CD4-positive, alpha-beta T cell treated with Interleukin-6 at 100 ng/mL for 8 hours (primary cell): ENCODE measurements at regions not wholly inside any gene's neighbourhood (a gene's known extent, or its start where the extent isn't known, plus 50 kb on each side); places are given as distances from the start of the nearest gene placed in this dataset.
"Not testable (repeated sequence)": the region's sequence is repeated elsewhere in the genome, so short reads cannot be mapped to it uniquely, and the experiment has no call there.

Source experiments
- DNase-seq: peaks from one replicate; pipeline ENCODE4 v3.0.0-alpha.2; 2020; ENCODE audit warnings: mixed read lengths, low spot score

DNA sequence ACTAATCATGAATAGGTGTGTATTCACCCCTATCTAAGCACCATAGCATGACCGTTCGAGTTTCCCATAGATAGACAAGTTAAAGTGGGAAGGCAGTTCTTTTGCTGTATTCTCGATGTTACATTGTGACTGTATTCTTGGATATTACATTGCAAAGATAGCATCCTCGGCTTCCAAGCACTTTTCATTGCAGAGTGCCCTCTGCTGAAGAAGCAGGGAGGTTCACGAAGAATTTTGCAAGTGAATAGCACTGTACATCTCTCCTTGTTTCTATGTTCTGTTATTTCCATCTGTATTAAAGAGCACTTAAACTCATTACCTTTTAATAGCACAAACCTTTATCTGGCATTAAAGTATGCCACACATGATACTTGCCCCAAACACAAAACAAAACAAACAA, 426.7 kb upstream of the ARX start:
- DNase-seq, result no peak

DNA sequence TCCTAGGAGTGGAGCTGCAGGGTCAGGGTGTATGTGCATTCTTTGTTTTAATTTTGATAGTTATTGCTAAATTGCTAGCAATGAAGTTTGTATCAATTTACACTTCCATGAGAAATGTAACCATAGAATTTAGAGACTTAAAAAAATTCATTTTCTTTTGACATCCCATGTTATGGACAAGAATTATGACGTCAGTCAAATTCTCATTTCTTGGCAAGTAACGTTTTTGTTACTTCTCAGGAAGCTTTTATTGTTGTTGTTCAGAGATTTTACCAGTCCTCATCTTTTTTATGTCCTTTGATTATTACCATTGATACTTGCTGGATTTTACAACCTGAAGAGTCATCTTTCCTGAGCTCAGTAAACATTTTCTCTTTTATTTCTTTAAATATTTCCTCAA, 417.5 kb upstream of the ARX start:
- DNase-seq, result no peak

DNA sequence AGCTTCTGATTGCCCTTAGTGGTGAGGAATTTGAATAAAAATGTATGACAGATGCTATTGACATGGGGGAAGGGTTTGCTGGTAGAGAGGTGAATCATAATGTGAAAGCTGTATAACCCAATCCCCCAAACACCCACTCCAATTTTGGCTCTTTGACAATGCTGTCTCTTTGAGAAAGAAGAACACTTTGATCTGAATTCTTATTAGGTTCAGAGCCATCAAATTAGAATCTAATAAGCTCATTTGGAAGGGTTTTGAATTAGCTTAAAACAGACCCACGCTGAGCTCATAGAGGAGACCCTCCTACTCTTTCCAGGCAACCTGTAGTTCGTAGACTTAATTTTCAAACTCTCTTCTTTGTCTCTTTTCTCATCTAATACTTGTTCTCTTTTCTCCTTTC, 416.6 kb upstream of the ARX start:
- no peak for DNase-seq

DNA sequence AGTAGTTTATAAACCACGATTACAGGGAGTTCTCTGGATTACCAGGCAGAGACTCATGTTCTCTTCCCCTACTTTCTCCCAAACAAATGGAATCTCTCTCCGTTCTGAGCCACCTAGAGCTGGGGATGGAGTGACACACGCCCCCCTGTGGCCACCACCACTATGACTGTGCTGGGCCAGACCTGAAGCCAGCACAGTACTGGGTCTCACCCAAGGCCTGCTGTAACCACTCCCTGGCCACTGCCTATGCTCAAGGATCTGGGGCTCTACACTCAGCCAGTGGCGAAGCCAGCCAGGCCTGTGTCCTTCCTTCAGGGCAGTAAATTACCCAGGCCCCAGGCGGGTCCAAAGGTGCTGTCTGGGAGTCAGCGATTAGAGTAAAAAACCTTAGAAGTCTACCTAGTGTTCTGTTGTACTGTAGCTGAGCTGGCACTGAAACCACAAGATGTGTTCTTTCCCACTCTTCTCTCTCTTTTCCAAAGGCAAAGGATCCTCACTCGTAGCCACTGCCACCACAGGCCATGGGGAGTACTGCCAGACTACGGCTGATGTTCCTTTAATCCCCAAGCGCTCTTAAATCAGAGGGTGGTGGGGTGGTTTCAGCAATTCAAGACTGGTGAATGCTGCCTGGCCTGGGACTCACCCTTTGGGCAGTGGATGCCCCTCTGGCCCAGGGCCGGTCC, 412.2 kb upstream of the ARX start:
- no peak for DNase-seq

DNA sequence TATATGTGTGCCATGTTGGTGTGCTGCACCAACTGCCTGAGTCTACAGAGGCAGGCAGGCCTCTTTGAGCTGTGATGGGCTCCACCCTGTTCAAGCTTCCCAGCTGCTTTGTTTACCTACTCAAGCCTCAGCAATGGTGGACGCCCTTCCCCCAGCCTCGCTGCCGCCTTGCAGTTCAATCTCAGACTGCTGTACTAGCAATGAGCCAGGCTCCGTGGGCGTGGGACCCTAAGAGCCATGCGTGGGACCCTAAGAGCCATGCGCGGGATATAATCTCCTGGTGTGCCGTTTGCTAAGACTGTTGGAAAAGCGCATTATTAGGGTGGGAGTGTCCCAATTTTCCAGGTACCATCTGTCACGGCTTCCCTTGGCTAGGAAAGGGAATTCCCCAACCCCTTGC, 388.4 kb upstream of the ARX start:
- not testable (repeated sequence) for DNase-seq

DNA sequence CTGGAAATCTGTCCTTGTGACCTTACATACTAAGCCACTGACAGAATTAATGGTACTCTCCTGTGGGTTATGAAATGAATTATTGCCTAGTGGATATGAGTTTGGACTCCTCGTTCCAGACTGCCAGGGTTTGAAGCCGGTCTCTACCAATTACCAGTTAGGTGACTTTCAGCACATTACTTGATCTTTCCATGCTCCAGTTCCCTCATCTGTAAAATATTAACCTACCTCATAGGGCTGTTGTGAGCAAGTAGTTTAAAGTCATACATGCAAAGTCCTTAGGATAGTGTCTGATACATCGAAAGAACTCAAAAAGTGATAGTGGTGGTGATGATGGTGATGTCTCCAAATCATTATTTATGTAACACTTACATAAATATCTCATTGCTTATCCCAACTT, 373.5 kb upstream of the ARX start:
- no peak for DNase-seq

DNA sequence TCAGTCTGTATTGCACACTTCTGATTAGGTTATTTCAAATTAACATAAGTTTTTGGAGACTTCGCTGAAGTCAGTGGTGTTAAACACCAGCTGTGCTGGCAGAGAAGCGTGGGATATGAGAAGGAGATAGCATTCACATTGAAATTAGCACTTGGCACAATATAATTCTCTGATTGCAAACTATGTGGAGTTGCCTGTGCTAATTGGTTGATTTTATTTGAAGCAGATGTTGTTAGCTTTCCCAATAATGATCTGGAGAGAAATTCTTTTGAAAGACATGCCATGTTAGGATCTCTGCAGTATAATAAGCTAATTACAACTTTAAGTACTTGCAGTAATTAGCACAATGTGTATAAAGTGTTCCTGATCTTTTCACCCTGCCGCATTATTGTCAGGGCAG, 367.4 kb upstream of the ARX start:
- DNase-seq, result no peak

DNA sequence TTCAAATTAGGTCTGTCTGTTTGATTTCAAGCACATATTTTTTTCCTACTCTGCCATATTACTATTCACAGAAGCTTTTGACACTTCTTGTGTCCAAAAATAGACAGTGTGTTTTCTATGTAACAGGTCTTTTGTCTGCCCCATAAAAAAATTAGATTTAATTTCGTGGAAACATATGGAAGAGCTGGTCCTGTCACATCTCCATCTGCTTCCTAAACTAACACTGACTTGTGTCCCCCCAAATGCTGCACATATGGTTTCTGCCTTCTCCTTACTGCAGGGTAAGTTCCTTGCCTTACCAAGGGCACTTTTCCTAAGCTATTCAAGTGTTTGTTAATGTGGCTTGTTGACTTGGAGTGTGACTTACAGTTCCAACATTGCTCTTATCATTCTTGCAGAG, 340.7 kb upstream of the ARX start:
- DNase-seq, result no peak

DNA sequence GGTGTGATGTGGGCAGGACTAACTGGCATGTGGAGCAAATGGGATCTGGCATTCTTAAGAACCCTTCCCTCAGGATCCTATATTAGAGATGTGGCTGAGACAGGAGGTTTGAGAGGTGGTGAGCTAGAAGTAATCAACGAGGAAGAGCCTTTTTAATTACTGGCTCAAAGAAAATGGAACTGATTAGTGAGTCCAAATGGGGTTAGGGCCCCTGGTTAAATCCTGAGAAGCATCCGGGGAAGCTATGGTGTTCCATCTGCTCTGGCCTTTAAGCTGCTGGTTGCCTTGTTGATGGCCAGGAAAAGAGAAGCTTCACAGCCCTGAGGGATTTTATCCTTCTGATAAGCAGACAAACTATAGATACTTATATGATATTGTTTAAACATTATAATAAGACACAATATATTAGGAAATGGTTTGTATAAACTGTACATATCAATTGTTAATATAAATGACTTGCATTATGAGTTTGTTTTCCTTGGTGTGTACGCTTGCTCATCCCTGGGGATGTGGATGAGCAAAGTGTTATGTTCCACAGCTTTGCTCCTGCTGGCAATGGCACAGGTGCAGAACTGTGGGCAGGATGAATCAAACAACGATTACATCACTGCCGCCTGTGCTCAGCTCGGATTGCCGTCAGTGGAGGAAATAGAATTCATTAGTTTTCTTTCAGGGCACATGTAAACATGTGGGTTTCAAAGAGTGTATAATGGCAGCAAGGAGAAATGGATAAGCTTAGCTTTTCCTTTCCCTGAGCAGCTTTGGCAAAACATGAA, 328.6 kb upstream of the ARX start:
- no peak for DNase-seq

DNA sequence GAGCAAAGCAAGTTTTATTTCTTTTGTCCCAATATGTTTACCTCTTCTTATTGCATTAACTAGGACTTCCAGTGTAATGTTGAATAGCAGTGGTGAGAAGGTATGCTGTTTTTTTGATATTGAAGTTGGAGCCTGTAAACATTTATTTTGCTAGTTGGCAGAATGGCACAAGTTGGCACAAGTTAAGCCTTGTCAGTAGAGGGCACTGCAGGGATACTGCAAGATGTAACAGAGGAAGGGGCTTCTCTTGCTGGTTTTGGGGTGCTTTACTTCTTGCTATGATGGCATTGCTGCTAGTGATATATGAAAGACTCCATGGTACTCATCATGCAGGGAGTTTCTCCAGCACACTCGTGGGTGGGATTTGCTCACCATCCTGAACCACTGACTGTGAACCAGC, 327.3 kb upstream of the ARX start:
- DNase-seq, result no peak

DNA sequence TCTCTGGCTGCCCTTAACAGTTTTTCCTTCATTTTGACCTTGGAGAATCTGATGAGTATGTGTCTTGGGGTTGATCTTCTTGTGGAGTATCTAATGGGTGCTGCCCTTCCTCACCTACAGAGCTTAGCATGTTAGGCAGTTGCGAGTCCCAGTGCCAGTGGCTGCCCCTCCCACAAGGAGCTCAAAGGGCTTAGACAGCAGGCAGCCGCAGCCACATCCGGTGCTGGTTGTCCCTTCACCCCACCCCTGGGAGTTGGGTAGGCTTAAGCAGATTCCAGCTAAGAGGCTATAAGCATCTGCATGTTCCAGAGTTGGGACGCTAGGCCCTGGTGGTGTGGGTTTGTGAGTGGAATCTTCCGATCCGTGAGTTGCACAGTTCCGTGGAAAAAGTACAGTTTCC, 322.1 kb upstream of the ARX start:
- no peak for DNase-seq

DNA sequence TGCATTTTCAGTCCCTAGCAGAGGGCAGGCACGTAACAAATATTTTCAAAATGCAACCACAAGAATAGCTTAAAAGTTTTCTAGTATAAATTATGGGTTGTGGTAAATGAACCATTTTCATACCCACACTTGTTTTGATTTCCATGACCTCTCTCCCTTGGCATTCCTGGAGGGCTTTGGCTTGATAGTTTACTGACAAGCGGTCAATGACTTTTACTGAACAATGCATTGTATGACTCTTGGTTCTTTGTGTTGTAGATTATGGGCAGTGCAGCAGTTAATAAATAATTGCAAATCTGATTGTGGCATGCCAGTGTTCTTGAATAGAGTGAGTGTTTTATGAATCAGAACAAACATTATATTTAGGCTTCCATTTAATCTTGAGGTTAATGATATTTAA, 285.2 kb upstream of the ARX start:
- no peak for DNase-seq

DNA sequence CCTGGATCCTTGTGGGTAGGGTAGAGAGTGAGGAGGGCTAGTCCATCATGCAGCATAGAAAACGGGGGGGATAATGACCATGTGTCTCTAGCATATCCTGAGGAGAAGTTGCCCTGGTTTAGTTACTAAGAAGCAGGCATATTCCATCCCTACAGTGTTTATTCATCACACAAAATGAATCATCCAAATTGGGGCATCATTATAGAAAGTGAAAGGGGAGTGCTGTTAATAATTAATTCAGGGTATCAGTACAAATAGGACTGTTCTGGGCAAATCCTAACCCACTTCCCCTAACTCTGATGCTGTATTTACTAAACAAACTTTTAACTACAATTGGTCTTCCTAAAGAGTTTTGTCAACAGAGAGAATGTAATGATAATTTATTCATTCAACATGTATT, 281.1 kb upstream of the ARX start:
- no peak for DNase-seq

DNA sequence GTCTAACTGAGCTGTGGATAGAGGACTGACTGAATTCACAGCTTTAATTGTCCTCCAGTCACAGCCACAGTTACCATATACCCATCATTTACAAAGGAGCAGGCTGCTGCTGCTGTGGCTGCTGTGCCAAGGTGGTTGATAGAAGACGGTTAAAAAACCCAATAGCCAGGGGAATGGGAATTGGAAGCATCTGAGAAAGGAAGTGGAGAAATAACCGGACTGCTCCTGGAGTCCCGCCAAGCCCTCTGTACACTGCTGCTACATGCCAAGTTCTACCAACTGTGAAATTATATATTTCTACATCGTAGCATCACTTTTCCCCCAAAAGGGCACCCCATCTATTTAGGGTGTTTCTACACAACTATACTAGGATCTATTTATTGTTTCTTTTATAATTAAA, 279.7 kb upstream of the ARX start:
- no peak for DNase-seq

DNA sequence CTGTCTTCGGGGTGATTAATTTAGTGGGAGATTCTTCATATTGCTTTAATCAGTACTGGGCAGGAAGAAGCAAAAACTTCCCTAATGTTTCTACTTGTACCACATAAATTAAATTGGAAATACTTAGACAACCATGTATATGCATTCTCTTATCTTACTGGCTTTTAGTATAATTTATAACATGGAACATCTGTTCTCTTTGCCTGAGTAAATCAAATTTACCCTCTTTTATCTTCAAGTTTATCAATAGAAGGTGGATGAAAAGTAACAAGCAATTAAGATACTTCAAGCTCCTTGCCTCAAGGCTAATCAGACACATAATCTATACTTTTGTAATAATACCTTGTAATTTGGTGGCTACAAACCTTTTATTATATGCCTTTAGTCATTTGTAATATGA, 274.4 kb upstream of the ARX start:
- no peak for DNase-seq

DNA sequence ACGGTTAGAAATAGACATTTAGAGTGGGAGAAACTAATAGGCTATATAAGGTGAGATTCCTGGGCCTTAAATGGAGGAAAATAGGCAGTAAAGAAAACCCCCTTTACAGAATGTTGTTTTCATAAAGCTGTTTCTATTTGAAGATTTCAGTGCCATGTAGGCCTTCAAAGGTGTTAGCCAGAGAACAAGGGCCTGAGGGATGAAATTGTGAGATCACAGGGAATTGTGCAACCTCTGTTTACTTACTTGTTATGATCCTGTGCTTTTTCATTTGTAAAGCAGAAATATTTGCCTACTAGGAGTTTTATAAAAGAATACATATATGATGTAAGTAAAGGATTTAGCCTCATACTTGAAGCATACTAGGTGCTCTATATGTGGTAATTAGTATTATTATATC, 272.9 kb upstream of the ARX start:
- DNase-seq, result no peak

DNA sequence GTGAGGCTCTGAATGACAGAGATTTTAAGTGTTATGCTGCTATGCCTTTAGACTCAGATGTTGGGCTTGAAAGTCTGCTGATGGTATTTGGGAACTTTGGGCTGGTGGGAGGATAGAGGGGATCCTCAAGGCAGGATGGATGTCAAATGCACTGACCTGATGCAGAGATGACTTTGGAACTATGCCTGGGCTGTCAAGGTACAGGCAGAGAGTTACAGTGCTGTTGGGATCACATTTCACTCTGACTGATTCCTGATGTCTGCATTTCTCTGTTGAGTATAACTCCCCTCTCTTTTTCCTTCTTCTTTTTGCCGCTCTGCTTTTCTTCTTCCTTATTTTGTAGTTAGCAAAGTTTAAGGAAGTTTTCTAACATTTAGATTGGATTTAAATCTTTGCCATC, 271.8 kb upstream of the ARX start:
- no peak for DNase-seq

DNA sequence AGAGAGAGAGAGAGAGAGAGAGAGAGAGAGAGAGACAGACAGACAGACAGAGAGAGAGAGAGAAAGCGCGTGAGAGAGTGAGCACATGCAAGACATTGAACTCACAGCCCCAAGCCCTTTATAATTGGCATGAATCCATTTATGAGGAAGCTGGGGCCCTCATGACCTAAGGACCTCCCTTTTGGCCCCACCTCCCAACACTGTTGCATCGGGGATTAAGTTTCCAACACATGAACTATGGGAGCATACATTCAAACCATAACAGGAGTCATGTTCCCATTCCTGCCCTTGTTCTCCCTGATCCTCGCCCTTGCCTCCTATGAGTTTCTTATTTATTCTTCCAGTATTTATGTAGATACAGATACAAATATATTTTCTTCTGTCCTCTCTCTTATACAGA, 269.8 kb upstream of the ARX start:
- DNase-seq, result no peak

DNA sequence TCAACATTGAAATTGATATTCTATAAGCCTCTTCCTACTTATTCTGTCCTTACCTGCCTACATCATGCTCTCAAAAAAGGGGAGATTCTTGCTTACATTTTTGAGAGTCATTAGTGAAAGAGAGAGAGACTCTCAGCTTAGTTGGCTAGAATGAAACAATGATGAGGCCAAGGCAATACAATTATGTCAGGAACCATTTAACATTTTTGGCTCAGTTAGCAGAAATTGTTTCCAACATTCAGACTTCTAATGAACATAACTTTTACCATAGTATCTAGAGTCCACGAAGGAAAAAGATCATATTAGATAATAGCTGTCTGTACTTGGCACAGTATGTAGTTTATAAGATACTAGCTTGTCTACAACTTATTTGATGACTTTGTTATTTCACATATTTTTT, 263.7 kb upstream of the ARX start:
- DNase-seq, result no peak

DNA sequence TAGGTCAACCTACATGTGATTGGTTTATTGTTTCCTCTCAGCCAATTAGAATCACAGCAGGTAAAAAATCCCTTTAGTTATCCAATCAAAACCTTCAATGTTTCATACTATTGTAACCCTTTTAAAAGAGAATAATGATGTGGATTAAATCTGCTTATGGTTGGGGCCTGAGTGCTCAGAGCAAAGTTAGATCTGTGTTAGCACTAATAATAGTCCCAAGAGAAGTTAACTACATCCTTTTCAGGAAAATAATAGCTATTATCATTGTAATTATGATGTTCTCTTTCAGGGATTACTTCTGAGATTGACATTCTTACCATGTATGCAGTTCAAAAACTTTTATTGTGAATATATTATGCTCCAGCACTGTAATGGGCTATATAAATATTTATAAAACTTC, 262.6 kb upstream of the ARX start:
- no peak for DNase-seq

DNA sequence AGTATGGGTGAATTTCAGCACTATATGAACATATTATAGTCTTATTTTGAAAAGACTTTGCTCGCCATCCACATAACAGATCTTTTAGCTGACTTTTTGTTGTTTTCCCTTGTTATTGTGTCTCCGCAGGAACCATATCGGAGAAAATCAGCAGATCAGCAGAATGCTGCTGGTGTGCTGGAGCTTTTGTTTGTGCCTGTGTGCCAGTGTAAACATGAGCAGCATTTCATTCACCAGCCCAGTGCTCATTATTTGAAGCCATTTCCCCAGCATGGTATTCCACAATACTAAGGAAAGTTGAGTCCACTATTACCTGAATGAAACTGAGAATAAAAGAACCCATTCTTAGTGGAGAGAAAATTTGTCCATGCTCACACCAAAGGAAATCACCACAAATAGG, 261.8 kb upstream of the ARX start:
- DNase-seq, result no peak

DNA sequence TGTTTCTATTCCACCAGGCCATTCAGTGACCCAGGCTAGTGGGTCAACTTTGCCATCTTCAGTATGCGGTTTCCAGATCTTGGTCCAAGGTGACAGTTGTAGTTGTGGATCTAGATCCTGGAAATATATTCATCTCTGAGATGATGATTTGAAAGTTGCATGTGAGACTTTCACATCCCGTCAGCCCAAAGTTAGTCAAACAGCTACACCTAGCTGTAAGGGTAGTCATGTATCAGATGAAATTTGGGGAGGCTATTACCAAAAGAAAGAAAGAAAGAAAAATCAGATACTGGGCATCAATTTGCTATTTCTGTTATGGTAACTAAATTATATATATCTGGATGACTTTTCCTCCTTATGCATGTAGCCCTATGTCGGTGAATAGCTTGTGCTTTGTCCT, 259.4 kb upstream of the ARX start:
- no peak for DNase-seq

DNA sequence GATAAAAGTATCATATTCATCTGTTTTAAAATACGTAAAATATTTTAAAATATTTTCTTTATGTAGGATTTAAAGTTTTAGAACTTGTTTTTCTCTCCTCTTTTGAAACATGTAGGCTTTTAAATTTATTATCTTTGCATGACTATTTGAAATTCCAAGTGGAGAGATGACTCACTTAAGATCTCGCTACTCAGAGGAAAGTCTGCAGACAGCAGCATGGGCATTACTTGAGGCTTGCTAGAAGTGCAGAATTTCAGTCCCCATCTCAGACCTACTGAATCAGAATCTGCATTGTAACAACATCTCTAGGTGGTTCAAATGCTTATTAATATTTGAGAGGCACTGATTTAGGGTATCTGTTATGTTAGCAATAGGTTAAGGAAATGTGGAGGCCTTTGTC, 225.7 kb upstream of the ARX start:
- no peak for DNase-seq

DNA sequence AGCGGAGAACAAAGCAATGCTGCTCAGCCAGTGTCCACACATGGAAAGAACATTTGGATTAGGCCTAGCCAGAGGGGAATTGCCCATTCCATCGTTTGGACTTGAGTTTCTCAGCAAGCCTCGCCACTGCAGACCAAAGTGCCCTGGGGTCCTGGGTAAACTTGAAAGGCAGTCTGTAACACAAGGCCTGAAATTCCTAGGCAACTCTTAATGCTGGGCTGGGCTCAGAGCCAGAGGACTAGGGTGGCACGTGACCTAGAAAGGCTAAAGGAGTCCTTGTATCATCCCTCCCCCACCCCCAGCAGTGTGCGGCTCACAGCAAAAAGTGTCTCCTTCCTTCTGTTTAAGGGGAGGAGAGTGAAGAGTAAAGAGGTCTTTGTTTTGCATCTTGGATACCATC, 210.4 kb upstream of the ARX start:
- DNase-seq, result no peak
